ENCODE measurements at regions not wholly inside any gene's neighbourhood (a gene's known extent, or its start where the extent isn't known, plus 50 kb on each side); places are given as distances from the start of the nearest gene placed in this dataset.

- Histone ChIP-seq H3K4me3 (ENCODE audit: low read length) (no peak overlapping the region), H3K9me3 (ENCODE audit: control insufficient read depth in 2 of 3, low read length in 3 of 3) (no peaks in the 10 kb centered on the region), H3K4me1 (ENCODE audit: control insufficient read depth in 2 of 2, insufficient read depth in 2 of 2, low read length in 2 of 2) (no peaks in the 10 kb centered on the region), H3K27ac (ENCODE audit: low read depth, low read length) (no peak overlapping the region), H3K27me3 (ENCODE audit: control insufficient read depth in 2 of 2, insufficient read depth in 2 of 2, low read length in 2 of 2) (no peaks in the 10 kb centered on the region), H3K36me3 (ENCODE audit: control insufficient read depth in 2 of 3, insufficient read depth in 3 of 3, low read length in 3 of 3) (no peaks in the 10 kb centered on the region)
- ChIA-PET CTCF (interaction anchor here (0.6 kb wide), 1 partner anchor 539 kb away, joined by 4 read pairs; no protein-coding TSS in a partner anchor), POLR2A (no interaction called here)
- ATAC-seq: no peak
- H3K36me3 Mint-ChIP-seq: no peaks in the 10 kb centered on the region
- intact Hi-C loops (cut with micrococcal nuclease): no loop called here
- H3K27ac Mint-ChIP-seq: no peak overlapping the region
- DNase-seq: no peak
- H3K9me3 Mint-ChIP-seq: no peaks in the 10 kb centered on the region
- H3K4me3 Mint-ChIP-seq: no peak overlapping the region
- peaks cover 0 to 6% (median 0%) of the 10 kb centered on the region in 7 donors for H3K4me1 Mint-ChIP-seq
- H3K27me3 Mint-ChIP-seq: no peaks in the 10 kb centered on the region
These were observed 273.3 kb downstream of the ALDH8A1 start for GRCh38 chr6:134676307-134677281.

- ChIA-PET POLR2A (no interaction called here), CTCF (no interaction called here)
- no peak overlapping the region for H3K4me3 ChIP-seq (ENCODE audit: low read length)
- Mint-ChIP-seq H3K27me3 (no peaks in the 10 kb centered on the region), H3K27ac (no peak overlapping the region), H3K9me3 (no peaks in the 10 kb centered on the region), H3K4me1 (peaks cover 0 to 6% (median 0%) of the 10 kb centered on the region in 7 donors), H3K36me3 (no peaks in the 10 kb centered on the region), H3K4me3 (no peak overlapping the region)
- no peaks in the 10 kb centered on the region for H3K36me3 ChIP-seq (ENCODE audit: control insufficient read depth in 2 of 3, insufficient read depth in 3 of 3, low read length in 3 of 3)
- DNase-seq (no peak), ATAC-seq (no peak)
- no peaks in the 10 kb centered on the region for H3K4me1 ChIP-seq (ENCODE audit: control insufficient read depth in 2 of 2, insufficient read depth in 2 of 2, low read length in 2 of 2)
- H3K9me3 ChIP-seq (ENCODE audit: control insufficient read depth in 2 of 3, low read length in 3 of 3): no peaks in the 10 kb centered on the region
- intact Hi-C loops (cut with micrococcal nuclease): no loop called here
- no peaks in the 10 kb centered on the region for H3K27me3 ChIP-seq (ENCODE audit: control insufficient read depth in 2 of 2, insufficient read depth in 2 of 2, low read length in 2 of 2)
- no peak overlapping the region for H3K27ac ChIP-seq (ENCODE audit: low read depth, low read length)
These were observed 274.5 kb downstream of the ALDH8A1 start for GRCh38 chr6:134675110-134676054.

DNA sequence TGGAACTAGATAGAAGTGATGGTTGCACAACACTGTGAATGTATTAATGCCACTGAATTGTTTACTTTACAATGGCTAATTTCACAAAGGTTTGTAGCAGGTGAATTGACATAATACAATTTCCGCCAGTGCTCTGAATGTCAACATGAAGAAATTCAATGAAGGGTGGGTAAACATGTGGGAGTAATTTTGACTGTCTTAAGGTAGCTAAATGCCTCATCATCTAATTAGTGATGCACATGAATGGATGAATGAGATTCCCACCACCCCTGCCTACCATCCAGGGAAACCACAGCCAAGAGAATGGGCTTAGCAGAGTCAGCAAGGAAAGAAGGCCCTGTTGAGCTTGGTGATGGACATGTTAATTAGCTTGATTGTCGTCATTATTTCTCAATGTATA lies 275.3 kb downstream of the ALDH8A1 start:
- ATAC-seq (no peak), DNase-seq (no peak)
- H3K27ac ChIP-seq (ENCODE audit: low read depth, low read length): no peak overlapping the region
- ChIA-PET CTCF (no interaction called here), POLR2A (no interaction called here)
- no peaks in the 10 kb centered on the region for H3K27me3 Mint-ChIP-seq
- peaks cover 0 to 3% (median 0%) of the 10 kb centered on the region in 7 donors for H3K4me1 Mint-ChIP-seq
- no peaks in the 10 kb centered on the region for H3K9me3 ChIP-seq (ENCODE audit: control insufficient read depth in 2 of 3, low read length in 3 of 3)
- no peaks in the 10 kb centered on the region for H3K9me3 Mint-ChIP-seq
- intact Hi-C loops (cut with micrococcal nuclease): no loop called here
- no peak overlapping the region for H3K27ac Mint-ChIP-seq
- no peak overlapping the region for H3K4me3 Mint-ChIP-seq
- H3K36me3 Mint-ChIP-seq: no peaks in the 10 kb centered on the region
- H3K4me1 ChIP-seq (ENCODE audit: control insufficient read depth in 2 of 2, insufficient read depth in 2 of 2, low read length in 2 of 2): no peaks in the 10 kb centered on the region
- no peaks in the 10 kb centered on the region for H3K27me3 ChIP-seq (ENCODE audit: control insufficient read depth in 2 of 2, insufficient read depth in 2 of 2, low read length in 2 of 2)
- no peaks in the 10 kb centered on the region for H3K36me3 ChIP-seq (ENCODE audit: control insufficient read depth in 2 of 3, insufficient read depth in 3 of 3, low read length in 3 of 3)
- H3K4me3 ChIP-seq (ENCODE audit: low read length): no peak overlapping the region

DNA sequence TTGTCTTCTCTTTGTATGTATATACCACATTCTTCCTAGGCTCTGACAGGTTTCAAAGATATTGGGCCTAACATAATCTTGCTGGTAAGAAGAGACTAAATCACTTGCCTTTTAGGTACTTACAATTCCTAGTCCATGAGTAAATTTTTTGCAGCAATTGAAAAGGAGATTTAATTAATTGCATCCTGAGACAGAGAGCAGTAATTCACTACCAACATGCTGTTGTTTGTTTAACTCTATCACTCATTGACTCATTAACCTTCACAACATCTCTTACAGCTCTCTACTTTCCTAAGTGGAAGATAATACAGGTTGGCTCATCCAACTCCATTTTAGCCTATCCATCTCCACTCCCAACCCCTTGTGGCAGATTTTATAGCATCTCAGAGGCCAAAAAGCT lies 280.4 kb downstream of the ALDH8A1 start:
- no peaks in the 10 kb centered on the region for H3K27me3 ChIP-seq (ENCODE audit: control insufficient read depth in 2 of 2, insufficient read depth in 2 of 2, low read length in 2 of 2)
- no peaks in the 10 kb centered on the region for H3K9me3 ChIP-seq (ENCODE audit: control insufficient read depth in 2 of 3, low read length in 3 of 3)
- no peaks in the 10 kb centered on the region for H3K36me3 ChIP-seq (ENCODE audit: control insufficient read depth in 2 of 3, insufficient read depth in 3 of 3, low read length in 3 of 3)
- H3K27me3 Mint-ChIP-seq: peaks cover 0 to 4% (median 0%) of the 10 kb centered on the region in 5 donors
- no peak overlapping the region for H3K27ac Mint-ChIP-seq
- H3K9me3 Mint-ChIP-seq: peaks cover 0 to 2% (median 0%) of the 10 kb centered on the region in 11 donors
- H3K4me1 ChIP-seq (ENCODE audit: control insufficient read depth in 2 of 2, insufficient read depth in 2 of 2, low read length in 2 of 2): no peaks in the 10 kb centered on the region
- intact Hi-C loops (cut with micrococcal nuclease): no loop called here
- peaks cover 0 to 3% (median 0%) of the 10 kb centered on the region in 7 donors for H3K4me1 Mint-ChIP-seq
- H3K36me3 Mint-ChIP-seq: no peaks in the 10 kb centered on the region
- no peak overlapping the region for H3K4me3 ChIP-seq (ENCODE audit: low read length)
- no peak for ATAC-seq
- CTCF ChIA-PET: no interaction called here
- POLR2A ChIA-PET: no interaction called here
- H3K27ac ChIP-seq (ENCODE audit: low read depth, low read length): no peak overlapping the region
- no peak overlapping the region for H3K4me3 Mint-ChIP-seq
- DNase-seq: no peak

DNA sequence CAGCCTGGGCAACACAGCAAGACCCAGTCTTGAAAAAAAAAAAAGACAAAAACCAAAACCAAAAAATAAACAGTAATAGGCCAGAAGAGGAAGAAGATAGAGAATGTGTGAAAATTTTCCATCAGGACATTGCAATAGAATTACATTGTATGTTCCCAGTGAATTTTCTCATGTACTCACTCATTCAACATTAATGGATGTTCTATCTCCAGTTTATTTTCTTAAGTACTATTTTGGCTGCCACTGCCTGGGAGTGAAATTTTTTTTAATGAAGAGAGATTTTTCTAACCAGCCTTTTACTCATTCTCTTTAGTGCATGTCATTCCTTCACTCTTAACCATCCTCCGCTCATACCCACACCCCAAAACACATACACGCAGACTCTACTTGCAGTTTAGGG lies 282.8 kb downstream of the ALDH8A1 start:
- H3K9me3 ChIP-seq (ENCODE audit: control insufficient read depth in 2 of 3, low read length in 3 of 3): no peaks in the 10 kb centered on the region
- no peaks in the 10 kb centered on the region for H3K27me3 ChIP-seq (ENCODE audit: control insufficient read depth in 2 of 2, insufficient read depth in 2 of 2, low read length in 2 of 2)
- H3K27ac ChIP-seq (ENCODE audit: low read depth, low read length): no peak overlapping the region
- no peak for ATAC-seq
- intact Hi-C loops (cut with micrococcal nuclease): no loop called here
- Mint-ChIP-seq H3K9me3 (peaks cover 0 to 2% (median 0%) of the 10 kb centered on the region in 11 donors), H3K27me3 (peaks cover 0 to 4% (median 0%) of the 10 kb centered on the region in 5 donors), H3K4me1 (peaks cover 0 to 3% (median 0%) of the 10 kb centered on the region in 7 donors), H3K36me3 (no peaks in the 10 kb centered on the region), H3K27ac (no peak overlapping the region), H3K4me3 (no peak overlapping the region)
- H3K4me3 ChIP-seq (ENCODE audit: low read length): no peak overlapping the region
- H3K36me3 ChIP-seq (ENCODE audit: control insufficient read depth in 2 of 3, insufficient read depth in 3 of 3, low read length in 3 of 3): no peaks in the 10 kb centered on the region
- CTCF ChIA-PET: no interaction called here
- H3K4me1 ChIP-seq (ENCODE audit: control insufficient read depth in 2 of 2, insufficient read depth in 2 of 2, low read length in 2 of 2): no peaks in the 10 kb centered on the region
- DNase-seq: no peak
- POLR2A ChIA-PET: no interaction called here

- ATAC-seq: no peak
- ChIA-PET POLR2A (no interaction called here), CTCF (no interaction called here)
- Mint-ChIP-seq H3K4me3 (no peak overlapping the region), H3K36me3 (no peaks in the 10 kb centered on the region), H3K9me3 (peaks cover 0 to 2% (median 0%) of the 10 kb centered on the region in 11 donors), H3K27me3 (peaks cover 0 to 5% (median 0%) of the 10 kb centered on the region in 5 donors), H3K27ac (no peak overlapping the region), H3K4me1 (peaks cover 0 to 2% (median 0%) of the 10 kb centered on the region in 7 donors)
- Histone ChIP-seq H3K36me3 (ENCODE audit: control insufficient read depth in 2 of 3, insufficient read depth in 3 of 3, low read length in 3 of 3) (no peaks in the 10 kb centered on the region), H3K27me3 (ENCODE audit: control insufficient read depth in 2 of 2, insufficient read depth in 2 of 2, low read length in 2 of 2) (no peaks in the 10 kb centered on the region), H3K9me3 (ENCODE audit: control insufficient read depth in 2 of 3, low read length in 3 of 3) (no peaks in the 10 kb centered on the region), H3K4me3 (ENCODE audit: low read length) (no peak overlapping the region), H3K4me1 (ENCODE audit: control insufficient read depth in 2 of 2, insufficient read depth in 2 of 2, low read length in 2 of 2) (no peaks in the 10 kb centered on the region), H3K27ac (ENCODE audit: low read depth, low read length) (no peak overlapping the region)
- intact Hi-C loops (cut with micrococcal nuclease): no loop called here
- no peak for DNase-seq
These were observed 283.8 kb downstream of the ALDH8A1 start for GRCh38 chr6:134666125-134666524.
